Esophagus squamous epithelium (tissue), 5 donors: ENCODE measurements at regions not wholly inside any gene's neighbourhood (a gene's known extent, or its start where the extent isn't known, plus 50 kb on each side); places are given as distances from the start of the nearest gene placed in this dataset.

Experiments
- DNase-seq: peaks from one replicate; lab custom pipeline; 2025; lab: John Stamatoyannopoulos, UW
- H3K27ac ChIP-seq, 4 donors: fragments of 200-600 bp; sonication (generic); one replicate each; pipeline ENCODE4 v1.5.1; 2016 to 2019; ENCODE audit warnings: mild to moderate bottlenecking in 1 of 4
- H3K27me3 ChIP-seq, 4 donors: fragments of 200-600 bp; sonication (generic); 1 replicate in 3 of 4; 2 replicates in 1 of 4; pipeline versions ENCODE4 v1.5.1 to v1.6.0; 2017 to 2021; ENCODE audit warnings: antibody characterized with exemption in 1 of 4
- H3K36me3 ChIP-seq, 3 donors: fragments of 200-600 bp; sonication (generic); one replicate each; pipeline ENCODE4 v1.5.1; 2016 to 2019
- H3K4me1 ChIP-seq, 3 donors: fragments of 200-600 bp; sonication (generic); one replicate each; pipeline ENCODE4 v1.5.1; 2017 to 2019
- H3K4me3 ChIP-seq, 4 donors: fragments of 200-600 bp; sonication (generic); 1 replicate in 3 of 4; 2 replicates in 1 of 4; pipeline ENCODE4 v1.5.1; 2016 to 2019; ENCODE audit warnings: mild to moderate bottlenecking in 2 of 4, moderate library complexity in 1 of 4
- H3K9me3 ChIP-seq, 3 donors: fragments of 200-600 bp; sonication (generic); one replicate each; pipeline ENCODE4 v1.5.1; 2016 to 2019
- POLR2A ChIP-seq, 4 donors: fragments of 450-650 bp; IDR thresholded peaks; one replicate each; pipeline ENCODE4 v1.6.1; 2017; ENCODE audit warnings: antibody characterized with exemption in 4 of 4, mild to moderate bottlenecking in 4 of 4, moderate library complexity in 3 of 4
- WGBS, 2 donors: methylation state at CpG; one replicate each; pipeline ENCODE4 v1.1.5; 2018; 5-methylcytosine and 5-hydroxymethylcytosine counted together
- intact Hi-C: fragments of 100-400 bp; cut with DNase I; formaldehyde crosslinking; loops from one replicate; pipeline ENCODE4 v1.15.0; 2022
- small RNA-seq, 4 donors: library from RNA; depleted of rRNA; stranded (forward); fragments of <200 nt; gene quantifications; one replicate each; pipeline ENCODE3, GENCODE V24; 2016
- TF ChIP-seq, protein P1 (sequence below), 6 experiments: fragments of 450-650 bp in 4 of 6; fragments of 200-600 bp in 2 of 6; sonication (generic) in 2 of 6; IDR thresholded peaks; one replicate each; pipeline ENCODE4 v1.5.1; 2016 to 2019; ENCODE audit warnings: antibody characterized with exemption in 6 of 6, mild to moderate bottlenecking in 4 of 6, moderate library complexity in 4 of 6
- donor health status: DM: yes; HTN: yes; CAD: no.

DNA sequence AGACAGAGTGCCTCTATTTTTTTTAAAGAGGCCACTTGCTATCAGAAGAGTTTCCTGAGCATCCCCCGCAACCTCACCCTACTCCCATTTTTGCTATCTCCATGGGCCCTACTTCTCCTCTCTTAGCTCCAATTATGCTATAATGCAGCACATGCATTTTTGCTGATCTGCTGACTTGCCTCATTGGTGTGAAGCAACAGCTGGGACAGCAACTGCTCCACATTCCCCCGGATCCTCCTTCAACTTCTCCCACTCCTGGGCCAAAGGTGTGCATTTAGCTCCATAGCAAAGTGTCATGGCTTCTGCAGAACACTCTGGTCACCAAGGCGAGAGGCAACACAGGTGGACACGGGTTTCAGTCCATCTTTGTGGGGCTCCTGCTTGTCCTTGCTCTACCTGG lies 56.7 kb upstream of the USP29 start:
- no peak for DNase-seq
- intact Hi-C loops, result no loop called here
- 71 to 80% methylated on average over 4 of the region's 4 CpGs for WGBS, 2 donors
- Histone ChIP-seq H3K27me3 (no peaks in the 10 kb centered on the region), H3K27ac (no peak overlapping the region), H3K4me1 (no peaks in the 10 kb centered on the region), H3K4me3 (no peak overlapping the region), H3K36me3 (no peaks in the 10 kb centered on the region), H3K9me3 (peaks cover 0 to 30% (median 2%) of the 10 kb centered on the region in 3 donors)
- TF ChIP-seq, protein P1, sequence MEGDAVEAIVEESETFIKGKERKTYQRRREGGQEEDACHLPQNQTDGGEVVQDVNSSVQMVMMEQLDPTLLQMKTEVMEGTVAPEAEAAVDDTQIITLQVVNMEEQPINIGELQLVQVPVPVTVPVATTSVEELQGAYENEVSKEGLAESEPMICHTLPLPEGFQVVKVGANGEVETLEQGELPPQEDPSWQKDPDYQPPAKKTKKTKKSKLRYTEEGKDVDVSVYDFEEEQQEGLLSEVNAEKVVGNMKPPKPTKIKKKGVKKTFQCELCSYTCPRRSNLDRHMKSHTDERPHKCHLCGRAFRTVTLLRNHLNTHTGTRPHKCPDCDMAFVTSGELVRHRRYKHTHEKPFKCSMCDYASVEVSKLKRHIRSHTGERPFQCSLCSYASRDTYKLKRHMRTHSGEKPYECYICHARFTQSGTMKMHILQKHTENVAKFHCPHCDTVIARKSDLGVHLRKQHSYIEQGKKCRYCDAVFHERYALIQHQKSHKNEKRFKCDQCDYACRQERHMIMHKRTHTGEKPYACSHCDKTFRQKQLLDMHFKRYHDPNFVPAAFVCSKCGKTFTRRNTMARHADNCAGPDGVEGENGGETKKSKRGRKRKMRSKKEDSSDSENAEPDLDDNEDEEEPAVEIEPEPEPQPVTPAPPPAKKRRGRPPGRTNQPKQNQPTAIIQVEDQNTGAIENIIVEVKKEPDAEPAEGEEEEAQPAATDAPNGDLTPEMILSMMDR (IDR thresholded peaks at IDR 0.05), result no peak
- TF ChIP-seq POLR2A (IDR thresholded peaks at IDR 0.05), result no peak

DNA sequence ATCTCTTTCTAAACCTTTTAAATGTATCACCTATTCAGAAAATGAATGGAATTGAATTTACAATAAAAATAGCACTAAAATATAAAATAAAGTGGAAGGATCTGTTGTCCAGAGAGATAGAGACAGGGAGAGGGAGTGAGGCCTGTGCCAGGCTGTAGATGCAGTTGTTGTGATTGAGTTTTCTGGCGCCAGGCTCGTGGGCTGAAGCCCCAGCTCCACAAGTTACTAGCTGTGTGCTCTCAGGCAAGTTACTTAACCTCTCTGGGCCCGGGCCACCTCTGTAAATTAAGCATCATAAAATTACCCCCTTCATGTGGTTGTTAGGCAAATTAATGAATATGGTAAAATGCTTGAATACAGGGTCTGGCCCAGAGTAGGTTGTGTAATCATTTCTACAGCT lies 52.3 kb upstream of the USP29 start:
- WGBS, 2 donors, result 76 to 77% methylated on average over 3 of the region's 3 CpGs
- H3K27me3 ChIP-seq, result no peaks in the 10 kb centered on the region
- peaks cover 0 to 60% (median 2%) of the 10 kb centered on the region in 3 donors for H3K9me3 ChIP-seq
- no peak for DNase-seq
- H3K36me3 ChIP-seq, result no peaks in the 10 kb centered on the region
- no peak for TF ChIP-seq POLR2A (IDR thresholded peaks at IDR 0.05)
- TF ChIP-seq, protein P1 (IDR thresholded peaks at IDR 0.05), result no peak
- H3K27ac ChIP-seq, result no peak overlapping the region
- H3K4me1 ChIP-seq, result no peaks in the 10 kb centered on the region
- H3K4me3 ChIP-seq, result no peak overlapping the region
- intact Hi-C loops, result no loop called here

DNA sequence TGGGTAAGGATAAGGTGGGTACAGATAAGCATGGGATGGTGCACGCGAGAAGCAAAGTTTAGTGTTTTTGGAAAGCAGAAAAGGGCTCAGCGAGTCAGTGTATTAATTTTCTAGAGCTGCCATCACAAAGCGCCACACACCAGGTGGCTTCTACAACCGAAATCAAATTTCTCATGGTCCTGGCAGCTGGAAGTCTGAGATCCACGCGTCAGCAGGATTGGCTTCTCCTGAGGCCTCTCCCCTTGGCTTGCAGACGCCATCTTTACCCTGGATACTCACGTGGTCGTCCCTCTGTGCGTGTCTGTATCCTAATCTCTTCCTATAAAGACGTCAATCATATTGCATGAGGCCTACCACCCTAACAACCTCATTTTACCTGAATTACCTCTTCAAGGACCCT lies 51.5 kb upstream of the USP29 start:
- intact Hi-C loops, result no loop called here
- peaks cover 0 to 56% (median 0%) of the 10 kb centered on the region in 3 donors for H3K9me3 ChIP-seq

DNA sequence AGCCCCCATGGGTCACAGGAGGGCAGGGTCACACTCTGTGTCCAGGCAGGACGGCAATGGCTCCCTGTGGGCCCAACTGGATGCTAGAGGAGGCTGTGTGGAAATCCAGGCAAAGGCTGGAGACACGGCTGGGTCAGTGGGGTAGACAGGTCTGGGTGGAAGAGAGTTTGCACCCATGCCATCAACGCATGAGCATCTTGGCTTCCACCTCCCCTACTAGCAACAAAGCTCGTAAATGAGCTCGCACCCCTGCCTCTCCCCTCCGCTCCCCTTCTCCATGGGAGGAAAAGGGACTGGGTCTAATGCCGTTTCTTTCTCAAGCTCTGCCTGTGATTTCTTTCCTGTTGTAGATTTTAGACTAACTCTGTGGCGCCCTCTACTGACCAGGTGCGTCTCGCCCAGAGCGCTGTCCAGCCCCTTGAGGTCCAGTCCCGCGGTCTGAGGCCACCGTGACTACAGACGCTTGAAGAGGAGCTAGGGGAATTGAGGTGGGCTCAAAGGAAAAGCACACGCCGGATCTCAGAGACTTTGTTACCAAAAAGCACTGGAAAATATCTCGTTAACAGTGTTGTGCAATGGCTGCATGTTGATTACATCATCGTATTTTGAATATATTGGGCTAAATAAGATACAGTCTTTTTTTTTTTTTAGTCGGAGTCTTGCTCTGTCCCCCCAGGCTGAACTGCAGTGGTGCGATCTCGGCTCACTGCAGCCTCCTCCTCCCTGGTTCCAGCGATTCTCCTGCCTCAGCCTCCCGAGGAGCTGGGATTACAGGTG lies 50.7 kb upstream of the USP29 start:
- WGBS, 2 donors, result 33 to 52% methylated on average over 15 to 20 of the region's 24 CpGs
- TF ChIP-seq POLR2A (IDR thresholded peaks at IDR 0.05), result no peak
- TF ChIP-seq, protein P1 (IDR thresholded peaks at IDR 0.05), result peak in 1 of 6 experiments; percentile 9
- intact Hi-C loops, result no loop called here
- Histone ChIP-seq H3K9me3 (peaks cover 0 to 52% (median 0%) of the 10 kb centered on the region in 3 donors), H3K27me3 (no peaks in the 10 kb centered on the region), H3K36me3 (no peaks in the 10 kb centered on the region), H3K4me1 (no peaks in the 10 kb centered on the region), H3K27ac (no peak overlapping the region), H3K4me3 (no peak overlapping the region)
- DNase-seq, result no peak

More for the DNA sequence above, 51.5 kb upstream of the USP29 start:
- 73 to 75% methylated on average over 11 to 12 of the region's 12 CpGs for WGBS, 2 donors
- Histone ChIP-seq H3K4me3 (no peak overlapping the region), H3K27ac (no peak overlapping the region), H3K36me3 (no peaks in the 10 kb centered on the region), H3K4me1 (no peaks in the 10 kb centered on the region), H3K27me3 (no peaks in the 10 kb centered on the region)
- TF ChIP-seq, protein P1 (IDR thresholded peaks at IDR 0.05), result no peak
- TF ChIP-seq POLR2A (IDR thresholded peaks at IDR 0.05), result no peak
- DNase-seq, result no peak

Small RNA genes in the stretch of these regions (small RNA-seq; reads per million reads assigned to genes)
- gene AC044792.1, result 0 reads per million in 4 donors
